A673 (cell line): ENCODE measurements at regions not wholly inside any gene's neighbourhood (a gene's known extent, or its start where the extent isn't known, plus 50 kb on each side); places are given as distances from the start of the nearest gene placed in this dataset.

ENCODE experiments used
- BruUV-seq: library from RNA; stranded (reverse); fragments of 400-500 nt; replicated peaks from 2 replicates; lab custom pipeline; 2021; lab: Mats Ljungman, UMichigan
- CTCF ChIA-PET: fragments of 300-600 bp; sonication (Branson Sonifier 250); formaldehyde crosslinking; loops from one replicate; lab custom pipeline; 2022; ENCODE audit warnings: antibody characterized with exemption; lab: Charles Lee
- POLR2A ChIA-PET: fragments of 300-600 bp; sonication (Branson Sonifier 250); formaldehyde crosslinking; loops from one replicate; lab custom pipeline; 2022; ENCODE audit warnings: antibody characterized with exemption; ENCODE audit not compliant: low non-redundant PET; lab: Charles Lee
- DNase-seq: peaks from one replicate; pipeline ENCODE4 v3.0.0-alpha.2; 2015; ENCODE audit warnings: low spot score
- H3K27ac ChIP-seq: fragments of 200-600 bp; sonication (generic); 2 replicates; pipeline ENCODE4 v1.5.1; 2016; ENCODE audit warnings: mixed run types, low read depth, mild to moderate bottlenecking, mixed read lengths, antibody characterized with exemption, low read length; ENCODE audit not compliant: poor library complexity, severe bottlenecking
- H3K27me3 ChIP-seq: fragments of 200-600 bp; sonication (generic); replicated peaks from 2 replicates; pipeline ENCODE4 v1.6.1; 2017; ENCODE audit warnings: mixed run types, low read depth, mild to moderate bottlenecking, mixed read lengths, antibody characterized with exemption, low read length; ENCODE audit not compliant: insufficient read depth, poor library complexity
- H3K36me3 ChIP-seq: fragments of 200-600 bp; sonication (generic); 2 replicates; pipeline ENCODE4 v1.6.1; 2016; ENCODE audit warnings: mixed run types, mild to moderate bottlenecking, mixed read lengths, antibody characterized with exemption, low read length; ENCODE audit not compliant: insufficient read depth, poor library complexity, severe bottlenecking
- H3K4me1 ChIP-seq: fragments of 200-600 bp; sonication (generic); 2 replicates; pipeline ENCODE4 v1.6.1; 2017; ENCODE audit warnings: mixed run types, mild to moderate bottlenecking, mixed read lengths, antibody characterized with exemption, low read length; ENCODE audit not compliant: insufficient read depth, poor library complexity, severe bottlenecking
- H3K4me3 ChIP-seq: fragments of 200-600 bp; sonication (generic); 2 replicates; pipeline ENCODE4 v1.5.1; 2016; ENCODE audit warnings: low read depth, mixed run types, mild to moderate bottlenecking, mixed read lengths, low read length; ENCODE audit not compliant: poor library complexity, severe bottlenecking
- H3K9me3 ChIP-seq: fragments of 200-600 bp; sonication (generic); 2 replicates; pipeline ENCODE4 v1.6.1; 2016; ENCODE audit warnings: mixed run types, low read depth, mild to moderate bottlenecking, mixed read lengths, antibody characterized with exemption, low read length; ENCODE audit not compliant: poor library complexity, severe bottlenecking
- EZH2 ChIP-seq: fragments of 200-600 bp; sonication (generic); IDR thresholded peaks from 2 replicates; pipeline ENCODE4 v1.6.1; 2017; ENCODE audit warnings: borderline replicate concordance, low read depth, mild to moderate bottlenecking, mixed read lengths, antibody characterized with exemption, low read length; ENCODE audit not compliant: poor library complexity, severe bottlenecking
- intact Hi-C: fragments of 100-400 bp; cut with micrococcal nuclease; formaldehyde crosslinking; loops from one replicate; pipeline ENCODE4 v1.10.0; 2022; ENCODE audit not compliant: unreplicated experiment
- TF ChIP-seq, protein P1 (sequence below): fragments of 300-800, 200-600 bp; sonication (generic); conservative IDR thresholded peaks from 2 replicates; pipeline ENCODE4 v1.5.1; 2017; ENCODE audit warnings: low read depth, mild to moderate bottlenecking, antibody characterized with exemption, low read length, moderate library complexity, mixed read lengths

- DNase-seq, result no peak
- BruUV-seq, result no TSS peak
- ChIA-PET CTCF (no interaction called here), POLR2A (no interaction called here)
- intact Hi-C loops, result no loop called here
- Histone ChIP-seq H3K36me3 (no peaks in the 10 kb centered on the region), H3K27ac (no peak overlapping the region), H3K4me1 (no peaks in the 10 kb centered on the region), H3K27me3 (no peaks in the 10 kb centered on the region), H3K9me3 (no peaks in the 10 kb centered on the region), H3K4me3 (no peak overlapping the region)
- TF ChIP-seq EZH2, result no peak
- TF ChIP-seq, protein P1, sequence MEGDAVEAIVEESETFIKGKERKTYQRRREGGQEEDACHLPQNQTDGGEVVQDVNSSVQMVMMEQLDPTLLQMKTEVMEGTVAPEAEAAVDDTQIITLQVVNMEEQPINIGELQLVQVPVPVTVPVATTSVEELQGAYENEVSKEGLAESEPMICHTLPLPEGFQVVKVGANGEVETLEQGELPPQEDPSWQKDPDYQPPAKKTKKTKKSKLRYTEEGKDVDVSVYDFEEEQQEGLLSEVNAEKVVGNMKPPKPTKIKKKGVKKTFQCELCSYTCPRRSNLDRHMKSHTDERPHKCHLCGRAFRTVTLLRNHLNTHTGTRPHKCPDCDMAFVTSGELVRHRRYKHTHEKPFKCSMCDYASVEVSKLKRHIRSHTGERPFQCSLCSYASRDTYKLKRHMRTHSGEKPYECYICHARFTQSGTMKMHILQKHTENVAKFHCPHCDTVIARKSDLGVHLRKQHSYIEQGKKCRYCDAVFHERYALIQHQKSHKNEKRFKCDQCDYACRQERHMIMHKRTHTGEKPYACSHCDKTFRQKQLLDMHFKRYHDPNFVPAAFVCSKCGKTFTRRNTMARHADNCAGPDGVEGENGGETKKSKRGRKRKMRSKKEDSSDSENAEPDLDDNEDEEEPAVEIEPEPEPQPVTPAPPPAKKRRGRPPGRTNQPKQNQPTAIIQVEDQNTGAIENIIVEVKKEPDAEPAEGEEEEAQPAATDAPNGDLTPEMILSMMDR, result no peak
Observed at GRCh38 chr16:62755938-62756337, 719.7 kb upstream of the CDH8 start.

DNA sequence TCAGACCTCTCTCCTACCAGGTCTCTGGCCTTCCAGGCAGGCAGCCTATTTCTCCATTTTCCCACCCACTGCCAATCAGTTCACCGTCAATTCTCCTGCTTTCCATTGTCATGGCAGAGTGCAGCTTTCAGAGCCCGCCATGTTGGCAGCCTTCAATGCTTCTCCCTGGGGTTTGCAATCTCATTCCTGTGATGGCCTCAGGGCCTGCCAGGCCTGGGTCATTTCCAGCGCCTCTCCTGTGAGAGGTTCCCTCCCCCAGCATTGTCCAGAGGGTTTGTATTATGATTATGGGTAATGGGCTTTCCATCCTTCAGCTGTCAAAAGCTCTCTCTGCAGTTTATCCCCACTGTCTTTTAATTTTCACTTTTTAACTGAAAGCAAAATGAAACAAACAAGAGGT, 716.6 kb upstream of the CDH8 start:
- POLR2A ChIA-PET, result no interaction called here
- no peak for DNase-seq
- Histone ChIP-seq H3K27me3 (no peaks in the 10 kb centered on the region), H3K4me3 (no peak overlapping the region), H3K9me3 (no peaks in the 10 kb centered on the region), H3K36me3 (no peaks in the 10 kb centered on the region), H3K27ac (no peak overlapping the region), H3K4me1 (no peaks in the 10 kb centered on the region)
- no TSS peak for BruUV-seq
- CTCF ChIA-PET, result no interaction called here
- no peak for TF ChIP-seq EZH2
- intact Hi-C loops, result no loop called here

- DNase-seq, result no peak
- no peak overlapping the region for H3K4me3 ChIP-seq
- CTCF ChIA-PET, result no interaction called here
- no peak for TF ChIP-seq EZH2
- TF ChIP-seq, protein P1, result no peak
- H3K9me3 ChIP-seq, result no peaks in the 10 kb centered on the region
- no peak overlapping the region for H3K27ac ChIP-seq
- intact Hi-C loops, result no loop called here
- no peaks in the 10 kb centered on the region for H3K36me3 ChIP-seq
- no peaks in the 10 kb centered on the region for H3K4me1 ChIP-seq
- no peaks in the 10 kb centered on the region for H3K27me3 ChIP-seq
- no TSS peak for BruUV-seq
- POLR2A ChIA-PET, result no interaction called here
Observed at GRCh38 chr16:62751218-62751617, 715.0 kb upstream of the CDH8 start.

DNA sequence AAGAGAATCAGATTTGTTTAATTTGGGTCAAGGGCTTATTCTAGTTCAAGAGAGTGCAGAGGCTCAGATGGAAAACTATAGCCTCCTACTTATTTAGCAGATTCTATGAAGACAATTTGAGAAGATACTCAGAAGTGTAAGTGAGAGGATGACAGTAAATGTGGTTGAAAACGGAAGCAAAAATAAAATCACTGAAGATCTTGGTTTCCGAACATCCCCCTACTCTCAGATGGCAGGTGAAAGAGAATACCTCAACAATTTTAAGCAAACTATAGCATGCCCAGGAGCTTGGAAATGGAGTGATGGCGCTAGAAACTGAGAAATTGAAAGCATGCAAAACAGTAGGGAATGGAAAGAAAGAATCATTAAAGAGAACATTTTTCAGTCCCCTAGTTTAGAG, 705.5 kb upstream of the CDH8 start:
- no TSS peak for BruUV-seq
- intact Hi-C loops, result no loop called here

More for the DNA sequence above, 705.5 kb upstream of the CDH8 start:
- Histone ChIP-seq H3K27me3 (no peaks in the 10 kb centered on the region), H3K4me1 (no peaks in the 10 kb centered on the region), H3K4me3 (no peak overlapping the region), H3K27ac (no peak overlapping the region), H3K9me3 (no peaks in the 10 kb centered on the region), H3K36me3 (no peaks in the 10 kb centered on the region)
- DNase-seq, result no peak
- ChIA-PET CTCF (no interaction called here), POLR2A (no interaction called here)
- TF ChIP-seq EZH2, result no peak
- TF ChIP-seq, protein P1, result no peak
